GM21723 (cell line): ENCODE measurements at regions not wholly inside any gene's neighbourhood (a gene's known extent, or its start where the extent isn't known, plus 50 kb on each side); places are given as distances from the start of the nearest gene placed in this dataset.
"Not testable (repeated sequence)": the region's sequence is repeated elsewhere in the genome, so short reads cannot be mapped to it uniquely, and the experiment has no call there.

Experiments
- ATAC-seq: cut with Tn5 transposase; IDR thresholded peaks from one replicate; pipeline ENCODE4 v1.9.1; 2021; ENCODE audit warnings: mild to moderate bottlenecking, moderate library complexity; ENCODE audit not compliant: unreplicated experiment

- no peak for ATAC-seq
Measured at GRCh38 chr9:80692751-80693150, 996.6 kb downstream of the TLE1 start.

GRCh38 chr9:80691229-80691628, 998.1 kb downstream of the TLE1 start:
- ATAC-seq: no peak

GRCh38 chr9:80690349-80690939, 998.9 kb downstream of the TLE1 start:
- ATAC-seq: no peak

GRCh38 chr9:80679916-80680315, 1009.4 kb downstream of the TLE1 start:
- no peak for ATAC-seq

- no peak for ATAC-seq
Measured at GRCh38 chr9:80678906-80679305, 1010.4 kb downstream of the TLE1 start.

GRCh38 chr9:80673496-80673895, 1015.9 kb downstream of the TLE1 start:
- no peak for ATAC-seq

- no peak for ATAC-seq
Measured at GRCh38 chr9:80665479-80665878, 1023.9 kb downstream of the TLE1 start.

- no peak for ATAC-seq
Measured at GRCh38 chr9:80664327-80665210, 1024.8 kb downstream of the TLE1 start.

GRCh38 chr9:80659751-80660150, 1029.6 kb downstream of the TLE1 start:
- not testable (repeated sequence) for ATAC-seq

- ATAC-seq: no peak
Measured at GRCh38 chr9:80651044-80651443, 1038.3 kb downstream of the TLE1 start.

GRCh38 chr9:80649496-80649895, 1039.9 kb downstream of the TLE1 start:
- ATAC-seq: no peak

GRCh38 chr9:80649001-80649420, 1040.3 kb downstream of the TLE1 start:
- ATAC-seq: no peak

- no peak for ATAC-seq
Measured at GRCh38 chr9:80648336-80648735, 1041.0 kb downstream of the TLE1 start.

- no peak for ATAC-seq
Measured at GRCh38 chr9:80646211-80646610, 1043.1 kb downstream of the TLE1 start.

- no peak for ATAC-seq
Measured at GRCh38 chr9:80644044-80644443, 1045.3 kb downstream of the TLE1 start.

GRCh38 chr9:80635065-80635464, 1054.3 kb downstream of the TLE1 start:
- no peak for ATAC-seq

GRCh38 chr9:80632041-80632440, 1057.3 kb downstream of the TLE1 start:
- no peak for ATAC-seq

- no peak for ATAC-seq
Measured at GRCh38 chr9:80622508-80622907, 1050.7 kb downstream of the TLE4 start.

- ATAC-seq: no peak
Measured at GRCh38 chr9:80619356-80619755, 1047.6 kb downstream of the TLE4 start.

- no peak for ATAC-seq
Measured at GRCh38 chr9:80615964-80616363, 1044.2 kb downstream of the TLE4 start.

- ATAC-seq: no peak
Measured at GRCh38 chr9:80605793-80606192, 1034.0 kb downstream of the TLE4 start.

GRCh38 chr9:80605129-80605528, 1033.4 kb downstream of the TLE4 start:
- ATAC-seq: no peak
